Stimulated activated CD4-positive, alpha-beta T cell treated with anti-CD3 and anti-CD28 coated beads, TNF-alpha, amount 100 ng/mL, for 24 hours (primary cell): ENCODE measurements at regions not wholly inside any gene's neighbourhood (a gene's known extent, or its start where the extent isn't known, plus 50 kb on each side); places are given as distances from the start of the nearest gene placed in this dataset.

Experiments
- DNase-seq, 3 experiments: peaks; one replicate each; pipeline ENCODE4 v3.0.0-alpha.2; 2020; ENCODE audit warnings: low read depth in 3 of 3

GRCh38 chr7:52980129-52980528 is 55.3 kb upstream of the POM121L12 start:
- no peak for DNase-seq

- DNase-seq, result no peak
Observed at GRCh38 chr7:52973126-52973525, 62.3 kb upstream of the POM121L12 start.

GRCh38 chr7:52962402-52963076 is 72.9 kb upstream of the POM121L12 start:
- no peak for DNase-seq

- no peak for DNase-seq
Observed at GRCh38 chr7:52961084-52961483, 74.3 kb upstream of the POM121L12 start.

GRCh38 chr7:52959878-52960660 is 75.4 kb upstream of the POM121L12 start:
- no peak for DNase-seq

GRCh38 chr7:52959336-52959735 is 76.1 kb upstream of the POM121L12 start:
- DNase-seq, result no peak

- no peak for DNase-seq
Observed at GRCh38 chr7:52958621-52959140, 76.8 kb upstream of the POM121L12 start.

- DNase-seq, result no peak
Observed at GRCh38 chr7:52956379-52956915, 79.0 kb upstream of the POM121L12 start.

- no peak for DNase-seq
Observed at GRCh38 chr7:52955522-52955921, 79.9 kb upstream of the POM121L12 start.

- DNase-seq, result no peak
Observed at GRCh38 chr7:52944921-52945320, 90.5 kb upstream of the POM121L12 start.

- DNase-seq, result no peak
Observed at GRCh38 chr7:52940481-52940880, 95.0 kb upstream of the POM121L12 start.

- no peak for DNase-seq
Observed at GRCh38 chr7:52938455-52939133, 96.8 kb upstream of the POM121L12 start.

GRCh38 chr7:52936750-52937149 is 98.7 kb upstream of the POM121L12 start:
- DNase-seq, result no peak

- no peak for DNase-seq
Observed at GRCh38 chr7:52928591-52928990, 106.8 kb upstream of the POM121L12 start.

GRCh38 chr7:52925332-52925731 is 110.1 kb upstream of the POM121L12 start:
- DNase-seq, result no peak

GRCh38 chr7:52920977-52921376 is 114.5 kb upstream of the POM121L12 start:
- DNase-seq, result no peak

- DNase-seq, result no peak
Observed at GRCh38 chr7:52917982-52918578, 117.4 kb upstream of the POM121L12 start.

- DNase-seq, result no peak
Observed at GRCh38 chr7:52911795-52912194, 123.6 kb upstream of the POM121L12 start.

GRCh38 chr7:52911326-52911725 is 124.1 kb upstream of the POM121L12 start:
- no peak for DNase-seq

- no peak for DNase-seq
Observed at GRCh38 chr7:52909935-52910334, 125.5 kb upstream of the POM121L12 start.

GRCh38 chr7:52909131-52909530 is 126.3 kb upstream of the POM121L12 start:
- no peak for DNase-seq

- DNase-seq, result no peak
Observed at GRCh38 chr7:52897713-52898112, 137.7 kb upstream of the POM121L12 start.
